Keratinocyte (primary cell): ENCODE measurements at regions not wholly inside any gene's neighbourhood (a gene's known extent, or its start where the extent isn't known, plus 50 kb on each side); places are given as distances from the start of the nearest gene placed in this dataset.
A peak's percentile ranks its signal among the peaks of the same experiment; 100 is the strongest.

Source experiments
- DNase-seq: peaks from one replicate; pipeline ENCODE4 v3.0.0-alpha.2; 2011; ENCODE audit warnings: low read depth, missing footprints, low spot score
- FAIRE-seq: peaks from 2 replicates; lab custom pipeline; 2011; peaks lifted over from hg19 to GRCh38; lab: Jason Lieb, UNC
- H2AFZ ChIP-seq: 2 replicates; pipeline ENCODE4 v1.6.0; 2012; ENCODE audit warnings: low read length, control low read depth, inconsistent platforms; ENCODE audit not compliant: control insufficient read depth
- H3K27ac ChIP-seq: 2 replicates; pipeline ENCODE4 v1.5.1; 2011; ENCODE audit warnings: low read length; ENCODE audit not compliant: control insufficient read depth, insufficient read depth
- H3K27me3 ChIP-seq: 3 replicates; pipeline ENCODE4 v1.6.0; 2011; ENCODE audit warnings: low read length; ENCODE audit not compliant: control insufficient read depth, insufficient read depth; ENCODE audit errors: extremely low read depth
- H3K36me3 ChIP-seq, 2 experiments: 2 replicates in 1 of 2; 3 replicates in 1 of 2; pipeline ENCODE4 v1.5.1; 2011; ENCODE audit warnings: low read length in 2 of 2, mild to moderate bottlenecking in 1 of 2; ENCODE audit not compliant: control insufficient read depth in 2 of 2, insufficient read depth in 2 of 2; ENCODE audit errors: extremely low read depth in 1 of 2
- H3K4me1 ChIP-seq: 3 replicates; pipeline ENCODE4 v1.5.1; 2011; ENCODE audit warnings: low read length; ENCODE audit not compliant: control insufficient read depth, insufficient read depth; ENCODE audit errors: extremely low read depth
- H3K4me2 ChIP-seq: 3 replicates; pipeline ENCODE4 v1.6.0; 2011; ENCODE audit warnings: low read depth, low read length; ENCODE audit not compliant: control insufficient read depth, insufficient read depth; ENCODE audit errors: extremely low read depth
- H3K4me3 ChIP-seq, 3 experiments: fragments of 200-600 bp in 1 of 3; sonication (generic) in 1 of 3; 2 replicates in 2 of 3; 3 replicates in 1 of 3; pipeline ENCODE4 v1.5.1; 2011 to 2016; ENCODE audit warnings: low read length in 3 of 3, mild to moderate bottlenecking in 3 of 3, control low read depth in 2 of 3, inconsistent platforms in 1 of 3, low read depth in 1 of 3, mixed read lengths in 1 of 3, mixed run types in 1 of 3, moderate library complexity in 1 of 3; ENCODE audit not compliant: control insufficient read depth in 2 of 3, insufficient read depth in 2 of 3; ENCODE audit errors: extremely low read depth in 1 of 3
- H3K79me2 ChIP-seq: 2 replicates; pipeline ENCODE4 v1.6.0; 2012; ENCODE audit warnings: low read length; ENCODE audit not compliant: control insufficient read depth, insufficient read depth
- H3K9ac ChIP-seq: 3 replicates; pipeline ENCODE4 v1.6.0; 2011; ENCODE audit warnings: low read length; ENCODE audit not compliant: control insufficient read depth, insufficient read depth; ENCODE audit errors: extremely low read depth
- H3K9me1 ChIP-seq: 3 replicates; pipeline ENCODE4 v1.6.0; 2011; ENCODE audit warnings: low read length; ENCODE audit not compliant: control insufficient read depth, insufficient read depth; ENCODE audit errors: extremely low read depth
- H3K9me3 ChIP-seq: 2 replicates; pipeline ENCODE4 v1.5.1; 2012; ENCODE audit warnings: low read depth, low read length; ENCODE audit not compliant: control insufficient read depth
- H4K20me1 ChIP-seq: 3 replicates; pipeline ENCODE4 v1.6.0; 2011; ENCODE audit warnings: low read length; ENCODE audit not compliant: control insufficient read depth, insufficient read depth; ENCODE audit errors: extremely low read depth
- EZH2 ChIP-seq: IDR thresholded peaks from one replicate; pipeline ENCODE4 v1.6.1; 2012; ENCODE audit warnings: inconsistent platforms, mild to moderate bottlenecking, low read length, moderate library complexity
- dilution Hi-C: fragments of 300-500 bp; cut with MboI; formaldehyde crosslinking; loops from one replicate; pipeline ENCODE4 v1.7.0; 2020; ENCODE audit warnings: low sequenced_read_pairs; ENCODE audit not compliant: extremely low pct_ligation_motif_present
- TF ChIP-seq, protein P1 (sequence below), 3 experiments: IDR thresholded peaks in 1 of 3; conservative IDR thresholded peaks in 1 of 3; optimal IDR thresholded peaks in 1 of 3; 2 replicates in 2 of 3; 3 replicates in 1 of 3; pipeline versions ENCODE3 to v1.5.1; 2011; ENCODE audit warnings: low read length in 3 of 3, mild to moderate bottlenecking in 3 of 3, moderate library complexity in 2 of 3, control low read depth in 1 of 3, inconsistent platforms in 1 of 3; ENCODE audit not compliant: insufficient read depth in 2 of 3; ENCODE audit errors: extremely low read depth in 1 of 3

DNA sequence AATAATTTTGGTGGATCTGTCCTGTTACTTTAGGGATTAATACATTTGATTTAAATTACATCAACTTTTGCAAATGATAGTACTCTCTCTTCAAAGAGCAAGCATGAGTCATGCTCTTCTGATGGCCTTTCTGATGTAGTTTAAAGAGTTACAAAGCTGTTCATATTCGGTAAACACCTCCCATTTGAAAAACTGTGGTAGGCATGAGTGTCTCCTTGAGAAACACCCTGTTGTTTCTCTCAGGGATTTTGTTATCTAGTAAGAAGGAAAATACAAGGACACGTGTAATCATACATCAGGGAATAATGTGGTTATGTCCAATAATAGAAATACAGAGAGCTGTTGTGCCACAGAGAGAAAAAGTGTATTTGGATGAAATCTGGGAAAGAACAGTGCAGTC is 53.3 kb upstream of the E2F7 start:
- no peak for TF ChIP-seq EZH2
- TF ChIP-seq, protein P1, sequence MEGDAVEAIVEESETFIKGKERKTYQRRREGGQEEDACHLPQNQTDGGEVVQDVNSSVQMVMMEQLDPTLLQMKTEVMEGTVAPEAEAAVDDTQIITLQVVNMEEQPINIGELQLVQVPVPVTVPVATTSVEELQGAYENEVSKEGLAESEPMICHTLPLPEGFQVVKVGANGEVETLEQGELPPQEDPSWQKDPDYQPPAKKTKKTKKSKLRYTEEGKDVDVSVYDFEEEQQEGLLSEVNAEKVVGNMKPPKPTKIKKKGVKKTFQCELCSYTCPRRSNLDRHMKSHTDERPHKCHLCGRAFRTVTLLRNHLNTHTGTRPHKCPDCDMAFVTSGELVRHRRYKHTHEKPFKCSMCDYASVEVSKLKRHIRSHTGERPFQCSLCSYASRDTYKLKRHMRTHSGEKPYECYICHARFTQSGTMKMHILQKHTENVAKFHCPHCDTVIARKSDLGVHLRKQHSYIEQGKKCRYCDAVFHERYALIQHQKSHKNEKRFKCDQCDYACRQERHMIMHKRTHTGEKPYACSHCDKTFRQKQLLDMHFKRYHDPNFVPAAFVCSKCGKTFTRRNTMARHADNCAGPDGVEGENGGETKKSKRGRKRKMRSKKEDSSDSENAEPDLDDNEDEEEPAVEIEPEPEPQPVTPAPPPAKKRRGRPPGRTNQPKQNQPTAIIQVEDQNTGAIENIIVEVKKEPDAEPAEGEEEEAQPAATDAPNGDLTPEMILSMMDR (optimal IDR thresholded peaks at IDR 0.05 in 1 of 3, IDR thresholded peaks at IDR 0.05 in 1 of 3, conservative IDR thresholded peaks at IDR 0.05 in 1 of 3; ENCODE audit: extremely low read depth in 1 of 3, insufficient read depth in 2 of 3, low read length in 3 of 3), result no peak
- dilution Hi-C loops, result no loop called here
- H3K4me2 ChIP-seq, result no peak overlapping the region

DNA sequence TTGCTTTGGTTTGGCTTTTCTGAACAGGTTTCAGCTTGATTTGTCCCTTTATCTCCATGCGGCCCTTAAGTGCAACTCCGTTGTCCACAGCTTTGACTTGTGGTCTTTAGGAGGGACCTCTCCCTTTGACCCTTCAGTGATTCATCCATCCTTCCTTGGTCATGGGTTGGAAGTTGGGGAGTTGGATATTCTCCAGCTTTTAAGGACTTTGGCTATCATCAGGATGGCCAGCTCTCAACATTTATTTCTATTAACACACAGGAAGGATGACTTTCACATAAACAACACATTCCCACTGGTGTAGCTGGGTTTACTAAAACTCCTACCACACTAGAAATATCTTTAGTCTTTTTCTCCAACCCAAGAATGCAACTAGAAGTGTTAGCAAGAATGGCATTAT is 50.9 kb upstream of the E2F7 start:
- no peak overlapping the region for H3K4me2 ChIP-seq
- no peak overlapping the region for H3K4me3 ChIP-seq
- no peak for FAIRE-seq
- no peaks in the 10 kb centered on the region for H4K20me1 ChIP-seq
- no peaks in the 10 kb centered on the region for H3K79me2 ChIP-seq
- DNase-seq, result no peak
- H2AFZ ChIP-seq, result no peak overlapping the region
- no peaks in the 10 kb centered on the region for H3K9me3 ChIP-seq
- no peak overlapping the region for H3K9ac ChIP-seq
- no peaks in the 10 kb centered on the region for H3K36me3 ChIP-seq
- dilution Hi-C loops, result no loop called here
- H3K27me3 ChIP-seq, result no peaks in the 10 kb centered on the region
- H3K4me1 ChIP-seq, result peaks cover 24% of the 10 kb centered on the region
- TF ChIP-seq EZH2, result no peak
- TF ChIP-seq, protein P1 (optimal IDR thresholded peaks at IDR 0.05 in 1 of 3, IDR thresholded peaks at IDR 0.05 in 1 of 3, conservative IDR thresholded peaks at IDR 0.05 in 1 of 3; ENCODE audit: extremely low read depth in 1 of 3, insufficient read depth in 2 of 3, low read length in 3 of 3), result no peak
- no peak overlapping the region for H3K27ac ChIP-seq
- H3K9me1 ChIP-seq, result no peaks in the 10 kb centered on the region

More for the DNA sequence above, 53.3 kb upstream of the E2F7 start:
- Histone ChIP-seq H3K79me2 (no peaks in the 10 kb centered on the region), H3K27ac (no peak overlapping the region), H3K4me3 (no peak overlapping the region), H3K9ac (no peak overlapping the region), H3K36me3 (no peaks in the 10 kb centered on the region), H3K27me3 (no peaks in the 10 kb centered on the region), H2AFZ (no peak overlapping the region), H3K9me3 (no peaks in the 10 kb centered on the region), H4K20me1 (no peaks in the 10 kb centered on the region), H3K9me1 (no peaks in the 10 kb centered on the region), H3K4me1 (peaks cover 42% of the 10 kb centered on the region)
- FAIRE-seq (peak; percentile 44), DNase-seq (no peak)
